GM18909 (cell line): ENCODE measurements at regions not wholly inside any gene's neighbourhood (a gene's known extent, or its start where the extent isn't known, plus 50 kb on each side); places are given as distances from the start of the nearest gene placed in this dataset.
A peak's percentile ranks its signal among the peaks of the same experiment; 100 is the strongest.

Experiments used
- ATAC-seq: cut with Tn5 transposase; IDR thresholded peaks from one replicate; pipeline ENCODE4 v1.9.1; 2021; ENCODE audit warnings: mild to moderate bottlenecking; ENCODE audit not compliant: unreplicated experiment, poor library complexity

DNA sequence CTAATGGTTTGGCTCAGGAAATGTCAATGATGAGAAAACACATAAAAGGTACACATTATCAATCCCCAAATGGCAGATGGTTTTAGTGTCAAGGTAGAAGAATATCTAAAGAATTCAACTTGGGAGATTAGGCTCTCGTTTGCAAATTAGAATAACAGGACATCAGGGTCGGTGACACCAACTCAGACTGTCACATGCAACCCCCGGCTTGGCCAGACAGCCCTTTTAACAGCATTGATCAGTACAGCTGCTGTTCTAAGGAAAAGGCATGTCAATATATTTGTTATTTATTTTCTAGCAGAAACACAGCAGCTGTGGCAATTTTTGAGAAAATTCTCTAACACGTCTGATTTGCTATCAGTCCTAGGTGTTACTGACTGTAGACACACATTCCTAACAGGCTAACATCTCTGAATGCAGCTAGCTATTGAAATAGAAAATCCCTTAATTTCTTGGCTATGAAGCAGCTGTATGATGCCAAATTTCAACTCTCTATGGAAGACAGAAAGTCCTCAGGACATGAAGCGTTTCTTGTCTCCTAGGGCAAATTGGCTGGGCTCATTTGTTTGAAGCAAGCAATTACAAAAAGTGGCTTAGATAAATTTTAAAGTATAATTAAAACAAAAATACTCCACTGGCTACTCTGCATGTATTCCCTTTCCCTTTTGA, 269.0 kb upstream of the CXXC4 start:
- no peak for ATAC-seq

DNA sequence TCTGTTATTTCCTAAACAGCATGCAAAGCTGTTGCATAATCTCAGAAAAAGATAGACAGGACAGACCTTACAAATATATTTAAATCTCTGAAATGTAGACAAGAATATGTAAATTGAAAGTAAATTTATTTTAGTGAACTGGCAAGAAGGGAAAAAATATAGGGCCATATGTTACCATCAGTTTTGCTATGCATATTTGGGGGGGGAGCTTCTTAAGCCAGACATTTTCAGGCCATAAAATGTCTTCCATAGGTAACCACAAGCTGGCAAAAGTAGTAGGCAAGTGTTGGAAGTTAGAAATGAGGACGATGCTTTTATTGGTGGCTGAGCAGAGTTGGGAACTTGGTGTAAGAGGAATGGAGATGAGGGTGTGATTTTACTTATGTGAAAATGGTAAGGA, 272.0 kb upstream of the CXXC4 start:
- no peak for ATAC-seq

DNA sequence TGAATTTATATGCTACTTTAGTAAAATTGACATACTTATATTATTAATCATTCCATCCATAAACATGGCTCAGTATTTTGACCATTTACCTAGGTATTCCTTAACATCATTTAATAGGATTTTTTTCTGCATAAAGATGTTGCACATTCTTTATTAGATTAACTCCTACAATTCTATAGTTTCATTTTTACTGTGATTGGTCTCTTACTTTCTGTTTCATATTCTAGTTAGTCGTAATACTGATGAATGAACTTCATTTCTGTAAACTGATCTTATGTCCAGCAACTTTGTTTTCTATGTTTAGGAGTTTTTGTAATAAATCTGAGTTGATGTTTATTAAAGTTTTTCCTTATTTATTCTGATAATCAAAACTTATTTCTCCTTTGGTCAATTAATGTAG, 278.2 kb upstream of the CXXC4 start:
- ATAC-seq, result peak; percentile 71

DNA sequence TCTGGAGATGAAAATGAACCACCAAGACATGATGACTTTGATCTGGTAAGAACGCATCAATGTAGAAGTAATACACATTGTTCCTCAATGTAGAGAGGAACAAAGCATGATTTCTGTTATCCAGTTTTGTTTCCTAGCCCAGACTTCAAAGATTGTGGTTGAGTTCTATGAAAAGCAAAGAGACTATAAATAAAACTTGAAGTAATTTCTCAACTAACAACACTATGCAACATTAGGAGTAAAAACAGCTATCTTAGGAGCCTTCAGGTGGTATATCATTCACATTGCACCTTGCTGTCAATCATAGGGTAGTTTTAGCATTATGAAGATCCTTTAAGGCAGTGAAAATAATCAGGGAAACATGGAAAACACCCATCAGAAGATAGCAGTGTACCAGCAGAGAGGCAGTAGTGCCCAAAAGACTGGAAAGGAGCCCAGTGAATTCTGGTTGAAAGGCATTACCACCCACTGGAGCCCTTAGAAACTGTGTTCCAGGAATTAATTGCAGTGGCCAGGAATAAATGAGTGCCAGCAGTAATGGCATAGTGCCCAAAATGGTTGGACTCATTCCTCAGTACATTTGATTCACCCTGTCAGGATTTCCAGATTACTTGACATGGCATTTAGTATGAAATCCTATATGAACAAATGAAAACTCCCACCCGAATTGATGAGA, 300.7 kb upstream of the CXXC4 start:
- no peak for ATAC-seq

DNA sequence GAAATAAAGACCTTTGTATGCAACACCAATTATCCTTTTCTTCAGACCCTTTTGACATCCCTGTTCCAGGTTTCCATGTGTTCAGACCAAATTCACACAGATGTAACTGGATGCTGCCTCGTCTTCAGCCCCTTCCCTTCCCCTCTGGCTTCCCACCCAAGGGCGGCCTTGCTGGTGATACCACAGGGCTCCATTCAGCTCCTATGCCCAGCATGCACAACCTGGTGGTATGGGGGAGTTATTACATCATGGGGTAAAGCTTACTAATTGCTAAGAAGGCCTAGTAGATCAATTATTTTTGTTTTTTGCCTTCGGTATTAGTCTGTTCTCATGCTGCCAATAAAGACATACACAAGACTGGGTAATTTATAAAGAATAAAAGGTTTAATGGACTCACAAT, 317.0 kb upstream of the CXXC4 start:
- no peak for ATAC-seq

DNA sequence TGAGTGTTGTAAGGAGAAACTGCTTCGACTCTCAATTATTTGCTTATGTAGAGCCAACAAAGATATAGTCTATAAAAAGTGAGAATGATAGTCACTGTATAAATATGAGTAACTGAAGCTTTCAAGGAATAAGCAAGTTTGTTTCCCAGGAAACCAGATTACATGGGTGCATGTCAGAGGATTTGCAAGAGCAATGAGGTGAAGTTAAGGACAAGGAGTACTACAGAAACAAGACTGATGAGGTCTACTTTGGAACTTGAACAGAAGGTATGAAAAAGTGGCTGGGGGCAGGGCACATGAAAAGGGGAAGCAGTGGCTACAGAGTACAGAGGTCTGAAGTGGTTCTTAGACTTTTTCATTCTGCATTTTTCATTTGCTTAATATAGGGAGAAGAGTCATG, 321.0 kb upstream of the CXXC4 start:
- ATAC-seq, result peak; percentile 67

DNA sequence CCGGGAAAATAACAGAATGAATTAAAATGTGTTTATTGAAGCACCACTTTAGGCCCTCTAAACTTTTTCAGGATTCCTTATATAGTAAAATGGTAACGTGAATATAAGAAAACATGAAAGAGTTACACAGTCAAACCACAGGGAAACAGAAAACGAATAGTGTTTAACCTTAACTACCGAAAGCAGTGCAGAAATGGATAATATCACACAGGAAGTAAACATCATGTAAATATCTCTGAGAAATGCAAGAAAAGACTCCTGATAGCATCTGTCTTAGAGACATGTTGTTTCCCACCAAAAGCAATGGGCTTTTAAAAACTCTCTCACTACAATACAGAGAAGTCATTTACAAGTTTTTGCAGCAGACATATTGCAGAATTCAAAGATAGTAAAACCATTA, 323.9 kb upstream of the CXXC4 start:
- ATAC-seq, result peak; percentile 66

DNA sequence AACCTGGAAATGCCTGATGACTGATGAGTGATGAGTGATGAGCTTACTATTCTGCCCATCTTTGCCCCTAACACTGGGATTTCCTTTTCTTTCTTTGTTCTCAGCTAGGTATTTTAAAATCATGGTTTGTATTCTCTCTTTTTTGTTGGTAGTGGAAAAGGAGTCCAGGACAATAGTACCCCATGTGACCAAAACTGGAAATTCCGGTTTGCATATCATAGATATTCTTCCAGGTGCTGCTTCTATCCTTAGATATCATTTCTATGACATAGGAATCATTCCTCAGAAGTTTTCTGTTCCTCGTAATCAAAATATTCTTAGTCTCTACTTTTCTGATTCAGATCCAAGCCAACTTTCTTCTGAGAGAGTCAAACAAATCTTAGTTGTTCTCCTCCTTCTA, 320.5 kb upstream of the TET2 start:
- ATAC-seq, result no peak

DNA sequence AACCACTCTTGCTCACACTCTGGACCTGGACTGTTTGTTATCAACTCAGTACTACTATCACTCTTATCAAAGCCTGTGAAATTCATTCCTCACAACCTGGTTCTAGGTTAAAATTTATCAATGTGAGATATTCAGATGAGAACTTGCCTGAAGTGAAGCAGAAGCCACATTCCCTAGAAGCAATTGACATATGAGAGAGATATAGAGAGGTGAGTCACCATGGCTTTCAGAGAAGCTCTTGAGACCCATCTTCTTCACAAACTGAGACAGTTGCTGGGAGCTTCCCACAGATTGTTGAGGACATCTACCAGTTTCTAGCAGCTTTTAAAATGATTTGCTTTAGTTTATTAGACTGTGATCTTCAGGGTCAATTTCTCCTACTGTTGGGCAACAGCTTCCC, 316.9 kb upstream of the TET2 start:
- no peak for ATAC-seq

DNA sequence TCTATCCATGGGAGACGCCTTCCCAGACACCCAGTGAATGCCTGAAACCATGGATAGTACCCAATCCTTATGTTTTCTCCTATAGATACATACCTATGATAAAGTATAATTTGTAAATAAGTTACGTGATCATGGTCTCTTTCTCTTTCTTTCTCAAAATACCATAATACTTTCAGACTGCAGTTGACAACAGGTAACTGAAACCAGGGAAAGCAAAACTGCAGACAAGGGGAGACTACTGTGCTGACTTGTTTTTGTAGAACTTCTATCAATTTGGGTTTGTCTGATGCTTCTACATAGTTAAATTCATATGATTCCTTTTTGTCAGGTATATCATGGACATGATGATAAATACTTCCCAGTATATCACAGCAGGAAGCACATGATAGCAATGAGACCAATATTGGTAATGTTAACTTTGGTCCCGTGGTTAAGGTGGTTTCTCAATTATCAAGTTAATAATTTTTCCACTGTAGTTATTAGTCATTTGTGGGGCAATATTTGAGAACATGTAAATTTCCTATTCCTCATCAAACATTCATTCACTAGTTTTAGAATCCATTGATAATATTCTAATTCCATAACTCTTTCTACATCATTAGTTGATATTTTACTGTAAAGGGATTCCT, 298.0 kb upstream of the TET2 start:
- peak; percentile 78 for ATAC-seq

DNA sequence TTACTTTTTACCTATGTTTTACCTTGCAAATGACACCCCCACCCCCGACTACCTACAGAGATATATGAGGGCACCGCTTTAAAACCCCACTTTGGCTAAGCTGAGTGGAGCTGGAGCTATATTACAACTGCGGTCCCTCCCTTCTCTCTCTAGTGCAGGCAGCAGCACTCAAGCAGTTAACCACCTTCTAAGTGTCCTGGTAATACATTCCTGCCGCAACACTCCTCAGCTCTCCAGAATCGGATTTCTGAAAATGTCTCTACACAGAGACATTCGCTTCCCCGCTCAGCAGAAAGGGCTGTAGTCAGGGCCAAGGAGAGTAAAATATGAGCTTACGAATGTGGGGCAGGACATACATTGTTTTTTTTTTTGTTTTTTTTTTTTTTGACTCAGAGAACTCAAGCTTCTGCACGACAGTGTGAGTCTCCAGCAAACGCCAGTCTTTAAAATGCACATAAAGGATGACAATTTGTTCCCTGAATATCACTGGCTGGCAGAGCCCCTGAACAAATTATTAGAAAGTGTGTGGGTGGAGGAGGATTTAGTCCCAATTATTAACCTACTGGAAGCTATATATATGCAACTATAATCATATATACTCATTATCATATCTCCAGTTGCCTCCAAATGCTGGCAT, 287.0 kb upstream of the TET2 start:
- no peak for ATAC-seq

DNA sequence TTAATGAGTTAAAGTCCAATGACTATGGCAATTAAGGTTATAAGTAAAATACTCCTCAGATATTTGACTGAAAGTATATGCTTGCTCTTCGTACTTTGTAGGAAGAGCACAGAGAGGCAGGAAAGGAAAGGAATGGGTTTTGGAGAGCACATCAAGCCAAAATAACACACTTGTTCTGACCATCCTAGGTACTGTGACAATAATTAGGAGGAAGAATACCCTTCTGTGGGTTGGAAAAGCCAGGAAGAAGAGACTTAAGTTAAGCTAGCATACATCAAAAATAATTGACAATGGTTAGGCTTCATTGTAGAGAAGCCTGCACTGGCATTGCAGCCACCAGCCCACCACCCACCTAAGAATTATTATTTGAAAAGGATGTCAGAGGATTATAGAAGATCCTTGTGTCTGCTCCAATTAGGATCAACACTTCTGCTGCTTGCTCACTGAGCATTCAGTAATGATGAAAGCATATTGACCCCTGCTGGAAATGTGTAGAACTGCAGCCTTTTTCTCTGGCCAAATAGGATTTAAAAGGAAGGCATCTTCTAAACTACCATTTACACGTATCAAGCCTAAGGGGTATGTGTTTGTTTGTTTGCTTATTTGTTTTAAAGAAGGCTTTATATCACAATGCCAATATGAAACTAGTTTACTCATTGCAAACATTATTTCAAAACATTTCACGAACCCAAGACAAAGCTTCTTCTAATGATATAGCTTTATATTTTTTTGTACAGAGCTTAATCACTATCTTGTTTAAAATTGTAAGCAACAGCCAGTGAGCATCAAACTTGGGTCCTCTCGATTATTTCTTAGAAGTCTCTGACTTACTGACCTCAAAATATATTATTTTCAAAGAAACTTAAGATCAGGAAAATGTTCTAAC, 286.2 kb upstream of the TET2 start:
- peak; percentile 91 for ATAC-seq

DNA sequence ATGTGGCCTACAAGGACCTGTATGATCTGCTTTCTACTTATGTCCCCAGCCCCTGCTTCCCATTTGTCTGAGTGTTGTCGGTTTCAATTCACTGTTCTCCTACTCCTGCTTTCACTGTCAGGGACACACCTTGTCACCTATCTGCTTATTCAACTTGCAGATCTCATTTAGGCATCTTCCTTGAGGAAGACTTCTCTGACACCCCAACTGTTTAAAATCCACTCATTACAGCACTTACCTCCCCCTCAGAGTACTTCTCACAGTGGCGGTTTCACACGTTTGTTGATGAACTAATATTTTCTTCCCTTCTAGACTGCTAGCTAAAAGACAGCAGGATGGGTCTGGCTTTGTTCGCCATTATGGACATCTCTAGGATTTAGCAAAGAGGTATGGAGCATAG, 279.9 kb upstream of the TET2 start:
- ATAC-seq, result no peak

DNA sequence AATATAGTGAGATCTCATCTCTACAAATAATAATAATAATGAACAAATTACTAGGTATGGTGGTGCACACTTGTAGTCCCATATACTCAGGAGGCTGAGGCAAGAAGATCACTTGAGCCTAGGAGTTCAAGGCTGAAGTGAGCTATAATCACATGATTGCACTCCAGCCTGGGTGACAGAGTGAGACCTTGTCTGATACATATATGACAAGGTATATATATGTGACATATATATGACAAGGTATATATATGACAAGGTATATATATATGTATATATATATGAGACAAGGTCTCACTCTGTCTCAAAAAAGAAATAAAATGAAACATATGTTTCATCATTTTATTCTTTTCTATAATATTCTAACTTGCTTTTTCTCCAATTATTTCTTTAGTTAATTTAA, 278.1 kb upstream of the TET2 start:
- ATAC-seq, result peak; percentile 36

DNA sequence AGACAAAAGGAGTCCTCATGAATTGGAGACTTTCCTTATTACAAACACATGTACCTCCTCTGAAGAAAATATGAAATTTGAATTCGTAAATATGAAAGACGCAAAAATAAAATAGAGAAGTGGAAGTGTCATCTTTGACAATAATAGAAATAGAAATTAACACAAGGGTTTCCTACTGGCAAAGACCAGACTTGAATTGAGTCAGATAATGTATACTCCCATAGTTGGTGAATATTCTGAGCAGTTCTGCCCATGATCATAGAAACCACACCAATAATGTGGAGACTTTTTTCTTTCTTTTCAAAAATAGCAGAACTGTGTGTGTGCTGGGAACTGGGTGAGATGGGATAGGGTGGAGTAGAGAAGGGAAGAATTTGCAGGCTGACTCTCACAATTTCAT, 277.7 kb upstream of the TET2 start:
- peak; percentile 95 for ATAC-seq

DNA sequence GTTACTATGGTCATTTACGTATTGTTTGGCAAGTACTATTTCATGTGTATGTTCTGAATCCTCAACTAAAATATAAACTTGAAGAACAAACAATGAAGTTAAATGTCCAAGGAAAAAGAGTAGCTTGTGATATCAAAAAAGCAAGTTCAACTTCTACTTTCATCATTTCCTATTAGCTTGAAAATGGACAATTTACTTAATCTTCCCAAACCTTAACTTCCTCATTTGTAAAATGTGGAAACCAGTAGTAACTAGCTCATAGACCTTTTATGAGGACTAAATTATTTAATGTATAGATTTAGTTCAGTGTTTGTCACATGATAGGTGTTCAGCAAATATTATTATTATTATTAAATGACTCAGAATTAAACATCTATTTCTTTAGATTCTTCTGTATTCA, 276.8 kb upstream of the TET2 start:
- ATAC-seq, result no peak

DNA sequence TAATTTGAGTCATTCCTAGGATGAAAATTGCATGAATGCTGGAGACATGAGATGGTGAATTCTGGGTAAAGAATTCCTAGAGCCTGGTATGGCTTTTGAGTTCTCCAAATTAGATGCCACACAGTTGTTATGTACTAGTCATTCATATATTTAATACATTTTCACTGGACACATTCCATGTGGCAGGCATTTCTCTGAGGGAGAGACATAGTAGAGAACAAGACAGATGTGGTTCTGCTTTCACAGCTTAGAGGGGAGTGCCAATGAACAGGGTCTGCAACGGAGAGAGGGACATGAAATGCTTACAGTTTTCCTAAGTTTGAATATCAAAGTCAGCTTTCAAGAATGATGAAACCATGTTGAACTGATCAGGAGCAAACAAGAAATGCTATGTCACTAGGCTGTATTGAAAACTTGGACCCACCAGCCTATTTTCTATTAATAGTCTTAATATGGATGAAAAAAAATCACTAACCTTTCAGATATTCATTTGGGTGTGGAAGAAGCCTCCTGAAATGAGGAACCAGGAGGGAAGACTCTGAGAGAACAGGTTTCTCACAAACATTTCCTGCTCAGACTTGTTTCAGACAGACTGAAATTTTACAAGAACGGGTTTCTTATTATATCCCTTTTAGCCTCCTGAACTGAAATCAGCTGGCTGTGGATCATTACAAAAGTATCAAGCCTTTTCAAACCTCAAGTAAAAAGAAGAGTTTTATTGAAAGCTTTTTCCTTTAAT, 276.0 kb upstream of the TET2 start:
- no peak for ATAC-seq

DNA sequence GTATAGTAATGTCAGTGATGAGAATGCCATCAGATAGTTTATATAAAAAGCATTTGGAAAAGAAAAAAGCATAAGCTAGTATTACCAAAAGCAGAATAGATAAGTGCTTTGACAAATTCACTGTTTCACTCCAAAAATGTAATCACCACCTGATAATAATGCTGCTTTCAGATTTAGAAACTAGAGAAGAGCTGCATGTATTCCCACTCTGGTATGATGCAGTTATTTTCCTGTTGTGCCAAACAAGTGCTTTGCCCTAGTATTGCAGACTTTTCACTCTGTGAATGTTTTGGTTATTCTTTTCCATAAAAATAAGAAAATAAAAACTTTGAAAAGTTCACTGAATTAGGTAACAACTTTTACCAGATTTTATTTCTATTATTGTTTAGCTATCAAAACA, 267.7 kb upstream of the TET2 start:
- no peak for ATAC-seq

DNA sequence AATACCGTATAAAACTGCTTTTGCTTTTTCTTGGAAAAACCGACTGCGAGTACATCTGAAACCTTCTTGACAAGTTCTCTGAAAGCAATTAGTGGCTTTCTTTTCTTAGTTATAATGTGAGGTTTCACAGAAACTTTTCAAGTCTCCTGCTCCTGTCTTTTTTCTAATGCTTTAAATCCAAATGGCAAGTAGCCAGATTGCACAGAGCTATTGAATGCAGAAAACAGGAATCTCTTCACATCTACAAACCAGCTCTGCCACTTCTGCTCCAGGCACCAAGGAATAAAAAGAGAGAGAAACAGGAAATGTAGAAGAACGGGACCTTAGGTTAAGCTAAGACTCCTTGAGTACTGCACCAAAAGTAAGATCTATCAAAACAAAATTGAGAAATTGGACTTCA, 267.3 kb upstream of the TET2 start:
- no peak for ATAC-seq

DNA sequence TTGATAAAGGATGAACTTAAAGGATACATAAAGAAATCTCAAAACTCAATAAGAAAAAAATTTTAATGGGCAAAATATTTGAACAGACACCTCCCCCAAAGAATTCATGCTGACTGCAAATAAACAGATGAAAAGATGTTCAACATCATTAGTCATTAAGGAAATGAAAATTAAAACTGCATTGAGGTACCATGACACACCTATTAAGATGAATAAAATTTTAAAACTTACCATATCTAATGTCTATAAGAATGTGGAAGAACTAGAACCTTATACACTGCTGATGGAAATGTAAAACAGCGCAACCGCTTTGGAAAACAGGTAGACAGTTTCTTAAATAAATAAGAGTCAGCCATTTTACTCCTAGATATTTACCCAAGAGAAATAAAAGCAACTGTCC, 266.8 kb upstream of the TET2 start:
- no peak for ATAC-seq
